H1 (cell line): ENCODE measurements at regions not wholly inside any gene's neighbourhood (a gene's known extent, or its start where the extent isn't known, plus 50 kb on each side); places are given as distances from the start of the nearest gene placed in this dataset.
"Not testable (repeated sequence)": the region's sequence is repeated elsewhere in the genome, so short reads cannot be mapped to it uniquely, and the experiment has no call there.

Experiments
- ATF3 ChIP-seq: IDR thresholded peaks from 2 replicates; pipeline ENCODE4 v1.6.1; 2011; ENCODE audit warnings: low read depth, mild to moderate bottlenecking, low read length; ENCODE audit not compliant: insufficient read depth
- CHD2 ChIP-seq: IDR thresholded peaks from 2 replicates; pipeline ENCODE4 v1.6.1; 2012; ENCODE audit warnings: low read length, improper control_type of control experiment
- CTCF ChIP-seq, 3 experiments: IDR thresholded peaks; 1 replicate in 2 of 3; 2 replicates in 1 of 3; pipeline versions ENCODE4 v1.5.1 to v1.6.1; 2011; ENCODE audit warnings: low read length in 3 of 3, mild to moderate bottlenecking in 3 of 3, inconsistent platforms in 2 of 3, low read depth in 1 of 3, moderate library complexity in 1 of 3; ENCODE audit not compliant: insufficient read depth in 1 of 3; ENCODE audit errors: control extremely low read depth in 1 of 3
- EP300 ChIP-seq, 2 experiments: IDR thresholded peaks; 1 replicate in 1 of 2; 2 replicates in 1 of 2; pipeline ENCODE4 v1.6.1; 2011 to 2012; ENCODE audit warnings: low read depth in 2 of 2, low read length in 2 of 2, mild to moderate bottlenecking in 2 of 2, borderline replicate concordance in 1 of 2, inconsistent platforms in 1 of 2, moderate library complexity in 1 of 2
- HDAC2 ChIP-seq, 2 experiments: fragments of 300-600 bp in 1 of 2; sonication (generic) in 1 of 2; IDR thresholded peaks; 2 replicates each; pipeline ENCODE4 v1.6.1; 2011 to 2012; ENCODE audit warnings: low read depth in 2 of 2, low read length in 2 of 2, mild to moderate bottlenecking in 2 of 2, moderate library complexity in 2 of 2, borderline replicate concordance in 1 of 2, inconsistent platforms in 1 of 2
- JUND ChIP-seq: IDR thresholded peaks from 2 replicates; pipeline ENCODE4 v1.6.1; 2011; ENCODE audit warnings: mild to moderate bottlenecking, improper control_type of control experiment, low read length
- KDM1A ChIP-seq: fragments of 200-600, 300-600 bp; sonication (generic); IDR thresholded peaks from 2 replicates; pipeline ENCODE4 v1.7.1; 2016; ENCODE audit warnings: mild to moderate bottlenecking, low read length, borderline replicate concordance
- POLR2A ChIP-seq, 2 experiments: IDR thresholded peaks; 1 replicate in 1 of 2; 2 replicates in 1 of 2; pipeline ENCODE4 v1.6.1; 2011; ENCODE audit warnings: low read depth in 2 of 2, low read length in 2 of 2, mild to moderate bottlenecking in 2 of 2; ENCODE audit errors: control extremely low read depth in 1 of 2
- POLR2AphosphoS5 ChIP-seq: IDR thresholded peaks from 2 replicates; pipeline ENCODE4 v1.6.1; 2011; ENCODE audit warnings: low read depth, low read length
- RNF2 ChIP-seq: fragments of 200-900, 300-1000 bp; sonication (generic); IDR thresholded peaks from 2 replicates; pipeline ENCODE4 v1.7.1; 2016; ENCODE audit warnings: borderline replicate concordance, low read depth, mild to moderate bottlenecking, antibody characterized with exemption, low read length; ENCODE audit not compliant: poor library complexity, severe bottlenecking; ENCODE audit errors: missing control alignments
- SUZ12 ChIP-seq: fragments of 200-600 bp; sonication (generic); IDR thresholded peaks from 2 replicates; pipeline ENCODE4 v1.6.1; 2012; ENCODE audit warnings: mild to moderate bottlenecking, inconsistent platforms, low read length, moderate library complexity, mixed read lengths

- not testable (repeated sequence) for TF ChIP-seq POLR2AphosphoS5; CTCF (IDR thresholded peaks at IDR 0.05; ENCODE audit: control extremely low read depth in 1 of 3, insufficient read depth in 1 of 3, low read depth in 1 of 3, low read length in 3 of 3); KDM1A; POLR2A (IDR thresholded peaks at IDR 0.05; ENCODE audit: control extremely low read depth in 1 of 2, low read depth in 2 of 2, low read length in 2 of 2); CHD2; ATF3; EP300 (IDR thresholded peaks at IDR 0.05; ENCODE audit: borderline replicate concordance in 1 of 2, low read depth in 2 of 2, low read length in 2 of 2); HDAC2 (IDR thresholded peaks at IDR 0.05; ENCODE audit: borderline replicate concordance in 1 of 2, low read depth in 2 of 2, low read length in 2 of 2); RNF2; SUZ12; JUND
Observed at GRCh38 chr7:76809856-76810255, 182.8 kb upstream of the POMZP3 start.
